ENCODE measurements at regions not wholly inside any gene's neighbourhood (a gene's known extent, or its start where the extent isn't known, plus 50 kb on each side); places are given as distances from the start of the nearest gene placed in this dataset.
A peak's percentile ranks its signal among the peaks of the same experiment; 100 is the strongest.

- Histone ChIP-seq H3K27me3 (no peaks in the 10 kb centered on the region), H3K9me3 (no peaks in the 10 kb centered on the region), H3K4me3 (no peak overlapping the region), H3K4me1 (peaks cover 0 to 10% (median 9%) of the 10 kb centered on the region in 3 donors), H3K36me3 (no peaks in the 10 kb centered on the region), H3K27ac (no peak overlapping the region)
- no peak for DNase-seq
- 81 to 86% methylated on average over 1 of the region's 1 CpG for WGBS, 2 donors
- TF ChIP-seq POLR2A (IDR thresholded peaks at IDR 0.05) (no peak), CTCF (IDR thresholded peaks at IDR 0.05) (no peak)
- intact Hi-C loops (cut with DNase I) = no loop called here
These were observed 106.7 kb upstream of the FHIT start for GRCh38 chr3:61357902-61358301.

- intact Hi-C loops (cut with DNase I) = no loop called here
- 28% methylated on average over 2 of the region's 2 CpGs; no CpG with 5 or more reads in 1 of the 2 donors for WGBS, 2 donors
- no peak for TF ChIP-seq POLR2A (IDR thresholded peaks at IDR 0.05)
- TF ChIP-seq CTCF (IDR thresholded peaks at IDR 0.05) = no peak
- Histone ChIP-seq H3K4me1 (peaks cover 0 to 10% (median 9%) of the 10 kb centered on the region in 3 donors), H3K27me3 (no peaks in the 10 kb centered on the region), H3K36me3 (no peaks in the 10 kb centered on the region), H3K9me3 (no peaks in the 10 kb centered on the region), H3K27ac (no peak overlapping the region), H3K4me3 (no peak overlapping the region)
- DNase-seq = no peak
These were observed 107.1 kb upstream of the FHIT start for GRCh38 chr3:61358364-61358763.

- DNase-seq = no peak
- Histone ChIP-seq H3K9me3 (peaks cover 0 to 6% (median 0%) of the 10 kb centered on the region in 3 donors), H3K27me3 (no peaks in the 10 kb centered on the region), H3K36me3 (no peaks in the 10 kb centered on the region), H3K27ac (no peak overlapping the region), H3K4me1 (peaks cover 0 to 10% (median 9%) of the 10 kb centered on the region in 3 donors), H3K4me3 (no peak overlapping the region)
- 44 to 58% methylated on average over 3 of the region's 3 CpGs for WGBS, 2 donors
- intact Hi-C loops (cut with DNase I) = no loop called here
- TF ChIP-seq CTCF (IDR thresholded peaks at IDR 0.05) (no peak), POLR2A (IDR thresholded peaks at IDR 0.05) (no peak)
These were observed 109.2 kb upstream of the FHIT start for GRCh38 chr3:61360297-61360965.

GRCh38 chr3:61369678-61370077 lies 118.4 kb upstream of the FHIT start:
- no peak for DNase-seq
- Histone ChIP-seq H3K36me3 (no peaks in the 10 kb centered on the region), H3K9me3 (no peaks in the 10 kb centered on the region), H3K4me1 (no peaks in the 10 kb centered on the region), H3K4me3 (no peak overlapping the region), H3K27me3 (no peaks in the 10 kb centered on the region), H3K27ac (no peak overlapping the region)
- WGBS, 2 donors = 78 to 85% methylated on average over 2 of the region's 2 CpGs
- intact Hi-C loops (cut with DNase I) = no loop called here
- TF ChIP-seq CTCF (IDR thresholded peaks at IDR 0.05) (no peak), POLR2A (IDR thresholded peaks at IDR 0.05) (no peak)

GRCh38 chr3:61371123-61371522 lies 119.9 kb upstream of the FHIT start:
- intact Hi-C loops (cut with DNase I) = no loop called here
- H3K27me3 ChIP-seq = no peaks in the 10 kb centered on the region
- H3K9me3 ChIP-seq = no peaks in the 10 kb centered on the region
- TF ChIP-seq POLR2A (IDR thresholded peaks at IDR 0.05) = no peak
- peak in 4 of 6 experiments; percentile 18 to 34 (median 26) for TF ChIP-seq CTCF (IDR thresholded peaks at IDR 0.05)
- H3K36me3 ChIP-seq = no peaks in the 10 kb centered on the region
- no peak for DNase-seq
- no peaks in the 10 kb centered on the region for H3K4me1 ChIP-seq
- no peak overlapping the region for H3K4me3 ChIP-seq
- no peak overlapping the region for H3K27ac ChIP-seq
- 77 to 85% methylated on average over 1 of the region's 1 CpG for WGBS, 2 donors
